Hepatocyte (in vitro differentiated cells): ENCODE measurements at regions not wholly inside any gene's neighbourhood (a gene's known extent, or its start where the extent isn't known, plus 50 kb on each side); places are given as distances from the start of the nearest gene placed in this dataset.

Experiments used
- DNase-seq: peaks from one replicate; pipeline ENCODE4 v3.0.0-alpha.2; 2016; ENCODE audit warnings: low spot score
- H2AFZ ChIP-seq: fragments of 200-600 bp; sonication (generic); 2 replicates; pipeline ENCODE4 v1.6.0; 2016; ENCODE audit warnings: antibody characterized with exemption, mild to moderate bottlenecking
- H3K27ac ChIP-seq: fragments of 200-600 bp; sonication (generic); 2 replicates; pipeline ENCODE4 v1.5.1; 2016; ENCODE audit warnings: mild to moderate bottlenecking
- H3K27me3 ChIP-seq: fragments of 200-600 bp; sonication (generic); 2 replicates; pipeline ENCODE4 v1.6.1; 2016
- H3K36me3 ChIP-seq: fragments of 200-600 bp; sonication (generic); replicated peaks from 2 replicates; pipeline ENCODE4 v1.5.1; 2016; ENCODE audit warnings: low read depth; ENCODE audit not compliant: insufficient read depth
- H3K4me1 ChIP-seq: fragments of 200-600 bp; sonication (generic); 2 replicates; pipeline ENCODE4 v1.5.1; 2016; ENCODE audit warnings: mild to moderate bottlenecking, moderate library complexity; ENCODE audit not compliant: insufficient read depth
- H3K4me2 ChIP-seq: fragments of 200-600 bp; sonication (generic); 2 replicates; pipeline ENCODE4 v1.6.0; 2016
- H3K4me3 ChIP-seq: fragments of 200-600 bp; sonication (generic); 2 replicates; pipeline ENCODE4 v1.5.1; 2016; ENCODE audit warnings: mild to moderate bottlenecking
- H3K79me2 ChIP-seq: fragments of 200-600 bp; sonication (generic); 2 replicates; pipeline ENCODE4 v1.6.0; 2017; ENCODE audit warnings: mild to moderate bottlenecking
- H3K9me2 ChIP-seq: fragments of 200-600 bp; sonication (generic); replicated peaks from 2 replicates; pipeline ENCODE4 v1.6.0; 2017; ENCODE audit warnings: mild to moderate bottlenecking; ENCODE audit not compliant: insufficient read depth
- H3K9me3 ChIP-seq: fragments of 200-600 bp; sonication (generic); 2 replicates; pipeline ENCODE4 v1.5.1; 2016; ENCODE audit warnings: low read depth, mild to moderate bottlenecking
- H4K20me1 ChIP-seq: fragments of 200-600 bp; sonication (generic); 2 replicates; pipeline ENCODE4 v1.6.0; 2016; ENCODE audit warnings: mild to moderate bottlenecking; ENCODE audit not compliant: insufficient read depth, poor library complexity, severe bottlenecking
- CTCF ChIP-seq: fragments of 200-600 bp; sonication (generic); IDR thresholded peaks from 2 replicates; pipeline ENCODE4 v1.5.1; 2016; ENCODE audit warnings: antibody characterized with exemption, mild to moderate bottlenecking; ENCODE audit not compliant: poor library complexity
- EZH2 ChIP-seq: fragments of 200-600 bp; sonication (generic); IDR thresholded peaks from 2 replicates; pipeline ENCODE4 v1.6.1; 2016; ENCODE audit warnings: antibody characterized with exemption, mild to moderate bottlenecking, borderline replicate concordance
- EZH2phosphoT487 ChIP-seq: fragments of 200-600 bp; sonication (generic); IDR thresholded peaks from one replicate; pipeline ENCODE4 v1.6.1; 2018; ENCODE audit warnings: antibody characterized with exemption, mild to moderate bottlenecking, low read depth, moderate library complexity; ENCODE audit not compliant: unreplicated experiment, severe bottlenecking
- WGBS: methylation state at CpG from one replicate; pipeline ENCODE4 v1.1.6; 2016; ENCODE audit warnings: low lambda C conversion rate; ENCODE audit errors: missing lambda C conversion rate; 5-methylcytosine and 5-hydroxymethylcytosine counted together

GRCh38 chr13:109394311-109394988, 391.9 kb downstream of the IRS2 start:
- TF ChIP-seq EZH2: no peak
- no peak for TF ChIP-seq EZH2phosphoT487
- no peak for TF ChIP-seq CTCF
- Histone ChIP-seq H3K79me2 (no peaks in the 10 kb centered on the region), H3K27me3 (no peaks in the 10 kb centered on the region), H3K9me3 (no peaks in the 10 kb centered on the region), H3K4me3 (no peak overlapping the region), H2AFZ (no peak overlapping the region), H3K4me2 (no peak overlapping the region), H4K20me1 (no peaks in the 10 kb centered on the region), H3K36me3 (no peaks in the 10 kb centered on the region), H3K9me2 (no peaks in the 10 kb centered on the region), H3K27ac (no peak overlapping the region), H3K4me1 (no peaks in the 10 kb centered on the region)
- 96% methylated on average over 8 of the region's 8 CpGs for WGBS
- DNase-seq: no peak

DNA sequence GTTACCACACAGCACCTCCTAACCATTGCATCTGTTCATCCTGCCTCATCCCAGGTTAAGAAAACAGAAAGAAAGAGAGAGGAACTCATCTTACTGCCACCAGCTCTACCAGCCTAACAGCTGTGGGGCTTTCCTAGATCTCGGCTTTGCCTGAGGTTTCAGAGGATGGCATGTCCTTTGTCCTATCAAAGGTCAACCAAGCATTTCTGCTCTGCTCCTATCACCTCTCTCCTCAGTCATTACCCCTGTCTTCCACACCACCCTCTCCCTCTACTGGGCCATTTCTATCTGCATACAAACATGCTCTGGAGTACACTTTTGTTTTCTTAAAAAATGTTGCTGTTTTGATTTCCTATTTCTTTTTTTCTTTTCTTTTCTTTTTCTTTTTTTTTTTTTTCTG, 393.3 kb downstream of the IRS2 start:
- no peak overlapping the region for H3K4me2 ChIP-seq
- H2AFZ ChIP-seq: no peak overlapping the region
- DNase-seq: no peak
- WGBS: 58% methylated on average over 1 of the region's 1 CpG
- H3K9me2 ChIP-seq: no peaks in the 10 kb centered on the region
- no peaks in the 10 kb centered on the region for H4K20me1 ChIP-seq
- H3K4me3 ChIP-seq: no peak overlapping the region
- no peak for TF ChIP-seq CTCF
- TF ChIP-seq EZH2: no peak
- TF ChIP-seq EZH2phosphoT487: no peak
- H3K9me3 ChIP-seq: no peaks in the 10 kb centered on the region
- no peaks in the 10 kb centered on the region for H3K36me3 ChIP-seq
- H3K27me3 ChIP-seq: no peaks in the 10 kb centered on the region
- H3K4me1 ChIP-seq: no peaks in the 10 kb centered on the region
- no peak overlapping the region for H3K27ac ChIP-seq
- H3K79me2 ChIP-seq: no peaks in the 10 kb centered on the region

GRCh38 chr13:109390391-109390790, 396.0 kb downstream of the IRS2 start:
- Histone ChIP-seq H4K20me1 (no peaks in the 10 kb centered on the region), H3K4me1 (peaks cover 2% of the 10 kb centered on the region), H2AFZ (no peak overlapping the region), H3K4me3 (no peak overlapping the region), H3K27me3 (no peaks in the 10 kb centered on the region), H3K36me3 (no peaks in the 10 kb centered on the region), H3K27ac (no peak overlapping the region), H3K4me2 (no peak overlapping the region), H3K79me2 (no peaks in the 10 kb centered on the region), H3K9me2 (no peaks in the 10 kb centered on the region), H3K9me3 (no peaks in the 10 kb centered on the region)
- TF ChIP-seq CTCF: no peak
- no peak for TF ChIP-seq EZH2
- TF ChIP-seq EZH2phosphoT487: no peak
- DNase-seq: no peak
- 97% methylated on average over 2 of the region's 2 CpGs for WGBS

DNA sequence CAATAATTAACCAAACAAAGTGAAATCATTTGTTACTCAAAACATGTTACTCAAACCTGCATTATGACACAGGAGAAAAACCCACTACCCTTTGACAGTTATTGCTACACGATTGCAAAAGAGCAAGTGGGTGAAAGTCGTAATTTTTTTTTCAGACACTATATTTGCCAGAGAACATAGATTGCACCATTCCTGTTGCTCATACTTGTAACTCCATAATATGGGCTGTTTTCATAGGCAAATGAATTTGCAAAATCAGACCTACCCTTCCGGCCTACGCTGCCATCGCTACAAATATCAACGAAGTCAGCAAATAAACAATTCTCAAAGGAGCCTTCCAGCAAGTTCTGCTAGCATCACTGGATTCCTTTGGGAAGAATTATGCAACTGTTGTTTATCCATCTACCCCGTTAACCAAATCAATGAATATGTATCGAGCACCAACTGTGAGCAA, 396.5 kb downstream of the IRS2 start:
- H3K4me1 ChIP-seq: peaks cover 3% of the 10 kb centered on the region
- 82% methylated on average over 8 of the region's 8 CpGs for WGBS
- H3K9me3 ChIP-seq: no peaks in the 10 kb centered on the region
- H3K36me3 ChIP-seq: no peaks in the 10 kb centered on the region
- DNase-seq: no peak
- H3K4me2 ChIP-seq: no peak overlapping the region
- no peak overlapping the region for H3K4me3 ChIP-seq
- TF ChIP-seq EZH2 (no peak), EZH2phosphoT487 (no peak), CTCF (no peak)
- H3K27me3 ChIP-seq: no peaks in the 10 kb centered on the region
- no peak overlapping the region for H3K27ac ChIP-seq
- no peaks in the 10 kb centered on the region for H3K79me2 ChIP-seq
- H2AFZ ChIP-seq: no peak overlapping the region
- no peaks in the 10 kb centered on the region for H4K20me1 ChIP-seq
- no peaks in the 10 kb centered on the region for H3K9me2 ChIP-seq
